GM10248 (cell line): ENCODE measurements at regions not wholly inside any gene's neighbourhood (a gene's known extent, or its start where the extent isn't known, plus 50 kb on each side); places are given as distances from the start of the nearest gene placed in this dataset.

ENCODE experiments used
- CTCF ChIA-PET: fragments of 300-600 bp; sonication (Branson Sonifier 250); formaldehyde crosslinking; extraction: SDS; loops from one replicate; lab custom pipeline; 2021; ENCODE audit warnings: antibody characterized with exemption; lab: Yijun Ruan, JAX
- POLR2A ChIA-PET: fragments of 350-650 bp; sonication (Branson Sonifier 250); formaldehyde crosslinking; extraction: SDS; loops from one replicate; lab custom pipeline; 2020; ENCODE audit warnings: antibody characterized with exemption; lab: Yijun Ruan, JAX
- DNase-seq: peaks from one replicate; pipeline ENCODE4 v3.0.0; 2012; ENCODE audit errors: extremely low spot score
- TF ChIP-seq, protein P1 (sequence below): IDR thresholded peaks from 2 replicates; pipeline ENCODE4 v1.5.1; 2012; ENCODE audit warnings: mild to moderate bottlenecking, low read depth; ENCODE audit errors: extremely low read depth, missing control alignments, control extremely low read depth

DNA sequence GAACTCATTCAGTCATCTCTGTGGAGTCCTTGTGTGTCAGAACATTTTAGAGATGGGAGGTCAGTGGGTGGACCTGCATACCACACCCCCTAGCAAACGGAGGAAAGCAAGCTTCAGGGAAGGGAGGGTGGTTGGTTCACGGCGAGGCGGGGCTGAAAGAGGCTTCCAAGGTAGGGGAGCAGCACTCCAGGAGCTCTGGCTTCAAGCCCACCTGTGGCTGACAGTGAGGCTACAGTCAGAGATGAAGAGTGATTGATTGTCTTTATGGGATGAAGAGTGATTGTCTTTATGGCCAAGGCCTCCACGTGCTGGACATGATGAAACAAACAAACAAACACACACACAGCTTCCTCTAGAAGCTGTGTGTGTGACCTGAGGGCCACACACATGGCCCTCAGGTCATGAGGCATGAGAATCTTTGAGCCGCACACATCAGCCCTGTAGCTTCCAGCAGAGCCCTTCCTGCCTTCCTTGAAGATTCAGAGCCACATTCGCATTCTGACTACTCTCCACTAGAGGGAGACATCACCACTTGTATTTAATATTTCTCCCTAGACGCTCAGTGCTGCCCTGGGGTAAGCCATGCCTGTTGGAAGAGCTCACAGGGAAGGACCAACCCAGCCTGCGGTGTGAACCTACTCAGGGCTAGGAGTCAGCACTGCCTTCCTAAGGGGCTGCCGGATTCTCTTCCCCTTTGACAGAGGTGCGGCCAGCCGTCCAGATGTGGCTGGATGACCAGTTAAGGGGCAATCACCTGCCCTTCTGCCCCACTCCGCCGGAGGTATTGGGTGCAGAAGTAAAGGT lies 54.4 kb upstream of the KCNA1 start:
- TF ChIP-seq, protein P1, sequence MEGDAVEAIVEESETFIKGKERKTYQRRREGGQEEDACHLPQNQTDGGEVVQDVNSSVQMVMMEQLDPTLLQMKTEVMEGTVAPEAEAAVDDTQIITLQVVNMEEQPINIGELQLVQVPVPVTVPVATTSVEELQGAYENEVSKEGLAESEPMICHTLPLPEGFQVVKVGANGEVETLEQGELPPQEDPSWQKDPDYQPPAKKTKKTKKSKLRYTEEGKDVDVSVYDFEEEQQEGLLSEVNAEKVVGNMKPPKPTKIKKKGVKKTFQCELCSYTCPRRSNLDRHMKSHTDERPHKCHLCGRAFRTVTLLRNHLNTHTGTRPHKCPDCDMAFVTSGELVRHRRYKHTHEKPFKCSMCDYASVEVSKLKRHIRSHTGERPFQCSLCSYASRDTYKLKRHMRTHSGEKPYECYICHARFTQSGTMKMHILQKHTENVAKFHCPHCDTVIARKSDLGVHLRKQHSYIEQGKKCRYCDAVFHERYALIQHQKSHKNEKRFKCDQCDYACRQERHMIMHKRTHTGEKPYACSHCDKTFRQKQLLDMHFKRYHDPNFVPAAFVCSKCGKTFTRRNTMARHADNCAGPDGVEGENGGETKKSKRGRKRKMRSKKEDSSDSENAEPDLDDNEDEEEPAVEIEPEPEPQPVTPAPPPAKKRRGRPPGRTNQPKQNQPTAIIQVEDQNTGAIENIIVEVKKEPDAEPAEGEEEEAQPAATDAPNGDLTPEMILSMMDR = peak; percentile 84
- peak; percentile 77 for DNase-seq
- CTCF ChIA-PET = interaction anchor here (0.6 to 14.1 kb wide), 53 partner anchors 8 to 250 kb away, joined by 3 to 198 read pairs (median 5); partner anchors contain the start of gene KCNA1
- POLR2A ChIA-PET = no interaction called here

GRCh38 chr12:4856596-4856995 lies 53.1 kb upstream of the KCNA1 start:
- ChIA-PET CTCF (interaction anchor here (0.8 to 14.1 kb wide), 38 partner anchors 9 to 228 kb away, joined by 3 to 198 read pairs (median 10); partner anchors contain the start of gene KCNA1), POLR2A (no interaction called here)
- no peak for DNase-seq
- TF ChIP-seq, protein P1 = no peak

- peak; percentile 79 for DNase-seq
- TF ChIP-seq, protein P1 = peak; percentile 94
- ChIA-PET CTCF (interaction anchor here (0.6 to 14.1 kb wide), 63 partner anchors 10 to 353 kb away, joined by 3 to 198 read pairs (median 5); partner anchors contain the start of gene KCNA1), POLR2A (interaction anchor here (0.6 kb wide), 1 partner anchor 51 kb away, joined by 3 read pairs; no protein-coding TSS in a partner anchor)
These were observed 52.0 kb upstream of the KCNA1 start for GRCh38 chr12:4857472-4858291.

GRCh38 chr12:4858386-4858785 lies 51.3 kb upstream of the KCNA1 start:
- DNase-seq = no peak
- POLR2A ChIA-PET = no interaction called here
- TF ChIP-seq, protein P1 = no peak
- CTCF ChIA-PET = interaction anchor here (0.9 to 14.1 kb wide), 40 partner anchors 10 to 254 kb away, joined by 3 to 198 read pairs (median 6); partner anchors contain the start of gene KCNA1

DNA sequence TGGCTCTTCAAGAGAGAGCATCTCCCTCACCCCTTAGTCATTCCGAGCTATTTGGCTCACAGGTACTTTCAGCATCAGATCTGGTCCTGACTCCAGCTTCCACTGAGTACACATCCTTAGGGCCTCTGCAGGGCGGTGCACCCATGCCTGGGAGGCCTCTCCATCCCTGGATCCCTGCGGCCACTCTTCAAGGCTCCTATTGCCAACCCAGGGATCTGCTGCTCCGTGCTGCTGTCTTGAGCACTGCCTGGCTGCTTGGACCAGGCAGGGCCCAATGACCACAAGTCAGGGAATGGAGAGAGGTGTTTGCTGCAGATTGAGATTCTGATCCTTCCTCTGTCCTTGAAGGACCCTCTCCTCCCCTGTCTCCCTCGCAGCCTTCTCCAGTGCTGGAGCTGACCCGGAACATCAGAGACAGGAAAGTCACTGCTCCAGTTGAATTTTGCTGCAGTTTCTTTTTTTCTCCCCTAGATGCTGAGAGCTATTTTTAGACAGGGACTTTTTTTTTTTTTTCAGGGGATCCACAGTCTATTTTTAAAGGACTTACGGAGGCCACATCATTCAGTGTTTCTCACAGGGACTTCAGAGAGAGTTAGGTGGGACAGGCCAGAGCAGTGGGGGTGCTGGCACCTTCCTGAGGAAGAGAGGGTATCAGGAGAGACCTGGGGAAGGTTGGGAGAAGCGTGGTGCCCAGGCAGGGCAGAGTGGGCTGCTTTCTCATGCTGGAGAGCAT lies 50.1 kb upstream of the KCNA1 start:
- TF ChIP-seq, protein P1 = no peak
- CTCF ChIA-PET = interaction anchor here (0.7 to 14.1 kb wide), 21 partner anchors 9 to 225 kb away, joined by 3 to 198 read pairs (median 18); partner anchors contain the start of gene KCNA1
- POLR2A ChIA-PET = no interaction called here
- DNase-seq = peak; percentile 41
